HEK293 (cell line): ENCODE measurements at regions not wholly inside any gene's neighbourhood (a gene's known extent, or its start where the extent isn't known, plus 50 kb on each side); places are given as distances from the start of the nearest gene placed in this dataset.

ENCODE experiments used
- CTCF ChIA-PET: fragments of 350-600 bp; formaldehyde crosslinking; extraction: SDS; loops from one replicate; lab custom pipeline; 2021; ENCODE audit warnings: antibody characterized with exemption; lab: Yijun Ruan, JAX
- POLR2A ChIA-PET: fragments of 300-600 bp; formaldehyde crosslinking; extraction: SDS; loops from one replicate; lab custom pipeline; 2020; ENCODE audit warnings: antibody characterized with exemption, inconsistent platforms; lab: Yijun Ruan, JAX
- H3K27ac ChIP-seq: fragments of 200-500 bp; sonication (Bioruptor generic); 2 replicates; pipeline ENCODE4 v1.5.1; 2014; ENCODE audit warnings: low read depth, low read length, control low read depth, inconsistent platforms; ENCODE audit errors: extremely low read depth
- H3K36me3 ChIP-seq, 2 experiments: fragments of 200-500 bp in 1 of 2; sonication (Bioruptor generic) in 1 of 2; 1 replicate in 1 of 2; 2 replicates in 1 of 2; pipeline ENCODE4 v1.5.1; 2014 to 2017; ENCODE audit warnings: inconsistent platforms in 2 of 2, low read length in 2 of 2; ENCODE audit not compliant: control insufficient read depth in 2 of 2, insufficient read depth in 1 of 2
- H3K4me1 ChIP-seq: fragments of 200-500 bp; sonication (Bioruptor generic); 2 replicates; pipeline ENCODE4 v1.5.1; 2014; ENCODE audit warnings: mild to moderate bottlenecking, low read length, inconsistent platforms; ENCODE audit not compliant: control insufficient read depth, insufficient read depth
- H3K4me3 ChIP-seq: 2 replicates; pipeline ENCODE4 v1.5.1; 2011; ENCODE audit warnings: low read depth, mild to moderate bottlenecking, control low read depth, low read length, moderate library complexity
- H3K9me3 ChIP-seq: fragments of 200-500 bp; sonication (Bioruptor generic); 2 replicates; pipeline ENCODE4 v1.5.1; 2014; ENCODE audit warnings: low read depth, low read length, inconsistent platforms; ENCODE audit not compliant: control insufficient read depth, insufficient read depth
- AEBP2 ChIP-seq: fragments of 450-650 bp; formaldehyde crosslinking; IDR thresholded peaks from 2 replicates; pipeline ENCODE4 v1.5.1; 2016; ENCODE audit warnings: missing biosample characterization, missing genetic modification characterization, borderline replicate concordance
- ATF2 ChIP-seq: fragments of 450-650 bp; formaldehyde crosslinking; IDR thresholded peaks from 2 replicates; pipeline ENCODE4 v1.5.1; 2016; ENCODE audit warnings: missing biosample characterization, missing genetic modification characterization, low read depth
- GLIS1 ChIP-seq: fragments of 450-650 bp; formaldehyde crosslinking; IDR thresholded peaks from 2 replicates; pipeline ENCODE4 v1.5.1; 2016; ENCODE audit warnings: missing biosample characterization, missing genetic modification characterization
- KLF17 ChIP-seq: fragments of 450-650 bp; formaldehyde crosslinking; IDR thresholded peaks from 2 replicates; pipeline ENCODE4 v1.5.1; 2016; ENCODE audit warnings: missing biosample characterization, missing genetic modification characterization
- PRDM1 ChIP-seq: fragments of 450-650 bp; formaldehyde crosslinking; IDR thresholded peaks from 2 replicates; pipeline ENCODE4; 2016; ENCODE audit warnings: missing biosample characterization, missing genetic modification characterization
- REPIN1 ChIP-seq: fragments of 450-650 bp; formaldehyde crosslinking; IDR thresholded peaks from 2 replicates; pipeline ENCODE4 v1.5.1; 2017; ENCODE audit warnings: missing biosample characterization, missing genetic modification characterization, low read depth
- SALL2 ChIP-seq: fragments of 450-650 bp; formaldehyde crosslinking; IDR thresholded peaks from 2 replicates; pipeline ENCODE4 v1.5.0; 2017; ENCODE audit warnings: missing biosample characterization, mild to moderate bottlenecking, missing genetic modification characterization, borderline replicate concordance
- TSHZ1 ChIP-seq: fragments of 450-650 bp; formaldehyde crosslinking; IDR thresholded peaks from 2 replicates; pipeline ENCODE4 v1.5.1; 2016; ENCODE audit warnings: missing biosample characterization, missing genetic modification characterization, borderline replicate concordance
- WT1 ChIP-seq: fragments of 450-650 bp; formaldehyde crosslinking; IDR thresholded peaks from 2 replicates; pipeline ENCODE4 v1.5.1; 2016; ENCODE audit warnings: missing biosample characterization, missing genetic modification characterization
- ZBTB10 ChIP-seq: fragments of 450-650 bp; formaldehyde crosslinking; IDR thresholded peaks from 2 replicates; pipeline ENCODE4 v1.5.1; 2016; ENCODE audit warnings: missing biosample characterization, missing genetic modification characterization
- ZNF112 ChIP-seq: fragments of 450-650 bp; formaldehyde crosslinking; IDR thresholded peaks from 2 replicates; pipeline ENCODE4 v1.5.0; 2017; ENCODE audit warnings: missing biosample characterization, missing genetic modification characterization
- ZNF221 ChIP-seq: fragments of 450-650 bp; formaldehyde crosslinking; IDR thresholded peaks from 2 replicates; pipeline ENCODE4 v1.5.1; 2017; ENCODE audit warnings: missing biosample characterization, missing genetic modification characterization, borderline replicate concordance
- ZNF548 ChIP-seq: fragments of 450-650 bp; formaldehyde crosslinking; IDR thresholded peaks from 2 replicates; pipeline ENCODE4 v1.5.1; 2016; ENCODE audit warnings: missing biosample characterization, missing genetic modification characterization
- ZNF623 ChIP-seq: fragments of 450-650 bp; formaldehyde crosslinking; IDR thresholded peaks from 2 replicates; pipeline ENCODE4 v1.5.1; 2016; ENCODE audit warnings: missing biosample characterization, missing genetic modification characterization
- ZNF670 ChIP-seq: fragments of 450-650 bp; formaldehyde crosslinking; IDR thresholded peaks from 2 replicates; pipeline ENCODE4 v1.5.1; 2016; ENCODE audit warnings: missing biosample characterization, missing genetic modification characterization, low read depth
- ZNF701 ChIP-seq: fragments of 450-650 bp; formaldehyde crosslinking; IDR thresholded peaks from 2 replicates; pipeline ENCODE4 v1.5.1; 2016; ENCODE audit warnings: missing biosample characterization, missing genetic modification characterization
- ZNF830 ChIP-seq: fragments of 450-650 bp; IDR thresholded peaks from 2 replicates; pipeline ENCODE4 v1.5.0; 2018; ENCODE audit warnings: missing biosample characterization, missing genetic modification characterization, low read depth, mild to moderate bottlenecking, moderate library complexity

GRCh38 chr20:20894280-20894679, 181.8 kb upstream of the RALGAPA2 start:
- CTCF ChIA-PET = interaction anchor here (0.6 to 2.1 kb wide), 3 partner anchors 34 to 136 kb away, joined by 3 to 9 read pairs (median 4); no protein-coding TSS in a partner anchor
- H3K27ac ChIP-seq = no peak overlapping the region
- no peak for TF ChIP-seq ZNF701 (tag by site-specific recombination)
- no peak for TF ChIP-seq REPIN1
- TF ChIP-seq KLF17 (tag by site-specific recombination) = no peak
- TF ChIP-seq WT1 (tag by site-specific recombination) = no peak
- TF ChIP-seq ZBTB10 (tag by site-specific recombination) = no peak
- no peak for TF ChIP-seq ZNF112 (tag by site-specific recombination)
- no peak for TF ChIP-seq ZNF623 (tag by site-specific recombination)
- no peak for TF ChIP-seq ZNF548 (tag by site-specific recombination)
- TF ChIP-seq ZNF221 (tag by site-specific recombination) = no peak
- TF ChIP-seq TSHZ1 (tag by site-specific recombination) = no peak
- TF ChIP-seq ZNF670 (tag by site-specific recombination) = no peak
- no peak for TF ChIP-seq PRDM1
- no peak for TF ChIP-seq ZNF830 (tag by site-specific recombination)
- no peak for TF ChIP-seq SALL2 (tag by site-specific recombination)
- TF ChIP-seq AEBP2 = no peak
- TF ChIP-seq ATF2 (tag by site-specific recombination) = no peak
- no peak for TF ChIP-seq GLIS1 (tag by site-specific recombination)
- TF ChIP-seq, all 188 proteins: peak for 0
- POLR2A ChIA-PET = no interaction called here
- Histone ChIP-seq H3K9me3 (no peaks in the 10 kb centered on the region), H3K36me3 (no peaks in the 10 kb centered on the region), H3K4me1 (peaks cover 3% of the 10 kb centered on the region; the same call in 1 of the 2 replicates), H3K4me3 (no peak overlapping the region)
